GM21825 (cell line): ENCODE measurements at regions not wholly inside any gene's neighbourhood (a gene's known extent, or its start where the extent isn't known, plus 50 kb on each side); places are given as distances from the start of the nearest gene placed in this dataset.

Experiments
- ATAC-seq: cut with Tn5 transposase; IDR thresholded peaks from one replicate; pipeline ENCODE4 v1.9.1; 2021; ENCODE audit warnings: mild to moderate bottlenecking, moderate library complexity; ENCODE audit not compliant: unreplicated experiment

GRCh38 chr5:171509467-171509866, 90.0 kb downstream of the FGF18 start:
- ATAC-seq = no peak

- no peak for ATAC-seq
Observed at GRCh38 chr5:171512397-171512796, 93.0 kb downstream of the FGF18 start.

- ATAC-seq = no peak
Observed at GRCh38 chr5:171513591-171513990, 94.1 kb downstream of the FGF18 start.

GRCh38 chr5:171518916-171519315, 99.5 kb downstream of the FGF18 start:
- no peak for ATAC-seq

GRCh38 chr5:171520300-171521174, 101.1 kb downstream of the FGF18 start:
- ATAC-seq = no peak

- ATAC-seq = no peak
Observed at GRCh38 chr5:171521219-171521633, 101.8 kb downstream of the FGF18 start.

GRCh38 chr5:171521679-171522078, 102.2 kb downstream of the FGF18 start:
- no peak for ATAC-seq

GRCh38 chr5:171523781-171524180, 104.3 kb downstream of the FGF18 start:
- no peak for ATAC-seq

GRCh38 chr5:171524466-171524865, 105.0 kb downstream of the FGF18 start:
- ATAC-seq = no peak

GRCh38 chr5:171525085-171525484, 105.6 kb downstream of the FGF18 start:
- no peak for ATAC-seq

- no peak for ATAC-seq
Observed at GRCh38 chr5:171528036-171528435, 108.6 kb downstream of the FGF18 start.

- no peak for ATAC-seq
Observed at GRCh38 chr5:171528865-171529614, 109.6 kb downstream of the FGF18 start.

GRCh38 chr5:171531638-171532037, 112.2 kb downstream of the FGF18 start:
- no peak for ATAC-seq

- ATAC-seq = no peak
Observed at GRCh38 chr5:171533153-171533552, 113.7 kb downstream of the FGF18 start.

- no peak for ATAC-seq
Observed at GRCh38 chr5:171534043-171534895, 114.8 kb downstream of the FGF18 start.

GRCh38 chr5:171535162-171535561, 115.7 kb downstream of the FGF18 start:
- ATAC-seq = no peak

- ATAC-seq = no peak
Observed at GRCh38 chr5:171537070-171537849, 117.8 kb downstream of the FGF18 start.

- no peak for ATAC-seq
Observed at GRCh38 chr5:171537923-171538537, 118.6 kb downstream of the FGF18 start.

GRCh38 chr5:171538681-171539080, 119.2 kb downstream of the FGF18 start:
- no peak for ATAC-seq

- ATAC-seq = no peak
Observed at GRCh38 chr5:171540865-171541264, 121.4 kb downstream of the FGF18 start.
